NB4 (cell line): ENCODE measurements at regions not wholly inside any gene's neighbourhood (a gene's known extent, or its start where the extent isn't known, plus 50 kb on each side); places are given as distances from the start of the nearest gene placed in this dataset.

Experiments
- DNase-seq: peaks from one replicate; pipeline ENCODE4 v3.0.0; 2010; ENCODE audit warnings: low read depth
- H3K4me3 ChIP-seq: one replicate; pipeline ENCODE4 v1.5.1; 2011; ENCODE audit warnings: mild to moderate bottlenecking, low read depth, low read length, moderate library complexity
- MYC ChIP-seq: IDR thresholded peaks from 2 replicates; pipeline ENCODE4 v1.6.1; 2011; ENCODE audit warnings: low read depth, low read length
- POLR2A ChIP-seq: IDR thresholded peaks from 2 replicates; pipeline ENCODE4 v1.6.1; 2011; ENCODE audit warnings: mild to moderate bottlenecking; ENCODE audit not compliant: insufficient read length; ENCODE audit errors: extremely low read depth
- TF ChIP-seq, protein P1 (sequence below): IDR thresholded peaks from one replicate; pipeline ENCODE4 v1.5.1; 2012; ENCODE audit warnings: low read depth, low read length
- TF ChIP-seq, protein P2 (sequence below): IDR thresholded peaks from 2 replicates; pipeline ENCODE4 v1.6.1; 2011; ENCODE audit warnings: low read depth, low read length

GRCh38 chr20:24086121-24086520 lies 97.5 kb upstream of the GGTLC1 start:
- DNase-seq, result no peak
- TF ChIP-seq POLR2A (no peak), MYC (no peak)
- TF ChIP-seq, protein P1, sequence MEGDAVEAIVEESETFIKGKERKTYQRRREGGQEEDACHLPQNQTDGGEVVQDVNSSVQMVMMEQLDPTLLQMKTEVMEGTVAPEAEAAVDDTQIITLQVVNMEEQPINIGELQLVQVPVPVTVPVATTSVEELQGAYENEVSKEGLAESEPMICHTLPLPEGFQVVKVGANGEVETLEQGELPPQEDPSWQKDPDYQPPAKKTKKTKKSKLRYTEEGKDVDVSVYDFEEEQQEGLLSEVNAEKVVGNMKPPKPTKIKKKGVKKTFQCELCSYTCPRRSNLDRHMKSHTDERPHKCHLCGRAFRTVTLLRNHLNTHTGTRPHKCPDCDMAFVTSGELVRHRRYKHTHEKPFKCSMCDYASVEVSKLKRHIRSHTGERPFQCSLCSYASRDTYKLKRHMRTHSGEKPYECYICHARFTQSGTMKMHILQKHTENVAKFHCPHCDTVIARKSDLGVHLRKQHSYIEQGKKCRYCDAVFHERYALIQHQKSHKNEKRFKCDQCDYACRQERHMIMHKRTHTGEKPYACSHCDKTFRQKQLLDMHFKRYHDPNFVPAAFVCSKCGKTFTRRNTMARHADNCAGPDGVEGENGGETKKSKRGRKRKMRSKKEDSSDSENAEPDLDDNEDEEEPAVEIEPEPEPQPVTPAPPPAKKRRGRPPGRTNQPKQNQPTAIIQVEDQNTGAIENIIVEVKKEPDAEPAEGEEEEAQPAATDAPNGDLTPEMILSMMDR, result no peak
- TF ChIP-seq, protein P2, sequence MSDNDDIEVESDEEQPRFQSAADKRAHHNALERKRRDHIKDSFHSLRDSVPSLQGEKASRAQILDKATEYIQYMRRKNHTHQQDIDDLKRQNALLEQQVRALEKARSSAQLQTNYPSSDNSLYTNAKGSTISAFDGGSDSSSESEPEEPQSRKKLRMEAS, result no peak
- no peak overlapping the region for H3K4me3 ChIP-seq

GRCh38 chr20:24084281-24084680 lies 95.7 kb upstream of the GGTLC1 start:
- no peak for DNase-seq
- TF ChIP-seq, protein P2, result no peak
- no peak for TF ChIP-seq POLR2A
- TF ChIP-seq MYC, result no peak
- TF ChIP-seq, protein P1, result no peak
- no peak overlapping the region for H3K4me3 ChIP-seq

DNA sequence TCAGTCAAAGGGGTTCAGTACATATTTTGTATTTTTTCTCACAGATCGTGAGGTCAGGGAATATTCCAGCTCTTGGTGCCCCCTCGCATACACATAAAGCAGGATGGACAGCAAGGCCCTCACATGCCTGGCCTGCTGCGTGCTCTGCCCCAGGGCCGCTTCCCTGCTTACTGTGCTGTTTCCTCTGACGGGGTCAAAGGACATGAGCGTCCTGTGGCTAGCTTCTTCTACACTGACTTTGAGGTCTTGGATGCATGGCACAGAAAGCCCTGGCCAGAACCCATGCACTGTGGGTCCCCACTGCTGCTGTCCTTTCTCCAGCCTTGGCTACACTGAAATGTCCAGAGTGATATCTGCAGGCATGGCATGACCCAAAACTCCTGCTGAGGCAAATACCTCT lies 92.5 kb upstream of the GGTLC1 start:
- H3K4me3 ChIP-seq, result no peak overlapping the region
- TF ChIP-seq, protein P2, result no peak
- TF ChIP-seq POLR2A (no peak), MYC (no peak)
- no peak for DNase-seq

DNA sequence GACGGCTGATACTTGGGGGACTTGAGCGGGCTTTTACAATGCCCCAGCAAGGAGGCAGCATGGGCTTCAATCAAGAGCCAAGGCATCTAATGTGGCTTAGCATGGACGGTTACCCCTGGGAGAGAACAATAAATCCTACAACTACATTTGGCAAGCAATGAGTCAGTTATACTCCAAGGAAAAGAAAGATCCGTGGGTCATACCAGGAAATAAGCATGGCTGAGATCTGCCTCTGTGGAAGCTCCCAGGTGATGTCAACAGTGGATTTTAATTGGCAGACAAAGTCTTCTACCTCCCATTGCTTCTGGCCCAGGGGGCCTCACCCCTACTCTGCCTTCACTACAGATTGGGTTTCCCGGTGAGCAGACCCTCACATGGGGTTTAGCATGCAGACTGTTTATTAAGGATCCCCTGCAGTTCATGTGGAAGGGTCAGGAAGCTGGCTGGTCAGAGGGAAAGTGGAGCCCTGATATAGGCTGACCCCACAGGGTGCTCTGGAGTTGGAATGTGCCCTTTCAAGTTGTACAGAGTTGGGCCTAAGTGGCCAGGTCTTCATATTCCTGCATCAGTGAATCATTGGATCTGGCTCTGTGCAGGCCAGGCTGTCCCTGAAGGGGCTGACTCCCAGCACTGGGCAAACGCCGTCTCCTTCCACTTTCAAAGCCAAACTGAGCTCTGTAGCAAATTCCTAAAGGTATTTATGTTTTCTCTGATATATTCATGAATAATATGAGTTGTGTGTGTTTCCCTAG lies 91.3 kb upstream of the GGTLC1 start:
- H3K4me3 ChIP-seq, result no peak overlapping the region
- TF ChIP-seq, protein P1, result no peak
- TF ChIP-seq, protein P2, result no peak
- TF ChIP-seq POLR2A (no peak), MYC (no peak)
- no peak for DNase-seq

DNA sequence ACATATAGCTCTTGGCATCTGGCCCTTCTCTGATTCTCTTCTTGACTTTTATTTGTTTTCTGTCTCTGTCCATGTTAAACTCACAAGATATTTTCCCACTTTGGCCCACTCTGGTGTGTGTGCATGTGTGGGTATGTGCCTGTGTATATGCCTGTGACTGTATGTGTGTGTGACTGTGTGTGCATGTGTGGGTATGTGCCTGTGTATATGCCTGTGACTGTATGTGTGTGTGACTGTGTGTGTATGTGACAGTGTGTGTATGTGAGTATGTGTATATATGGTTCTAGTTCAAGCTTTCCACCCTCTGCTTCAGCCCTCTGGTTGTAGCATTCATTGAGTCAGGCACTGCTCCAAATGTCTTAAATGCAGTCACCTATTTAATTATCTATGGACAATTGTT lies 88.6 kb upstream of the GGTLC1 start:
- no peak for DNase-seq
- no peak overlapping the region for H3K4me3 ChIP-seq
- TF ChIP-seq, protein P2, result no peak
- no peak for TF ChIP-seq POLR2A
- TF ChIP-seq, protein P1, result no peak
- TF ChIP-seq MYC, result no peak

DNA sequence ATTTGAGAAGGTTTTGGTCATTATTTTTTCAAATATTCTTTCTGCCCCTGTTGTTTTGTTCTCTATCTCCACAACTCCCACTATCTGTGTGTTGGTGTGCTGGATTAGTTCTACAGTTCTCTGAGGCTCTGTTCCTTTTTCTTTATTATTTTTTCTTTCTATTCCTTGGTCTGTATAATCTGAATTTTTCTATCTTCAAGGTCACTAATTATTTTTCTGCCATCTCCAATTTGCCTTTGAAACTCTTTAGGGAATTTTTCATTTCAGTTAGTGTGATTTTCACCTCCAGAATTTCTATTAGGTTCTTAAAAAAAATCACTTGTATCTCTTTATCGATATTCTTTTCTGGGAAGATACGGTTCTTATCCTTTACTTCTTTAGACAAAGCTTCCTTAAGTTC lies 82.1 kb upstream of the GGTLC1 start:
- no peak overlapping the region for H3K4me3 ChIP-seq
- TF ChIP-seq, protein P2, result no peak
- TF ChIP-seq MYC (no peak), POLR2A (no peak)
- TF ChIP-seq, protein P1, result no peak
- DNase-seq, result no peak
